ENCODE measurements at regions not wholly inside any gene's neighbourhood (a gene's known extent, or its start where the extent isn't known, plus 50 kb on each side); places are given as distances from the start of the nearest gene placed in this dataset.

GRCh38 chr10:33412241-33412640, 77.8 kb upstream of the NRP1 start:
- Histone ChIP-seq H3K4me3 (no peak overlapping the region), H3K36me3 (no peaks in the 10 kb centered on the region), H3K27ac (peak overlapping the region in 3 of 5 donors; percentile 15 to 43 (median 19)), H3K27me3 (no peaks in the 10 kb centered on the region), H3K4me1 (peaks cover 0 to 9% (median 0%) of the 10 kb centered on the region in 4 donors), H3K9me3 (no peaks in the 10 kb centered on the region)
- WGBS, 5 donors: 59 to 77% (median 63%) methylated on average over 1 of the region's 1 CpG
- TF ChIP-seq POLR2A (IDR thresholded peaks at IDR 0.05): no peak
- TF ChIP-seq EP300 (IDR thresholded peaks at IDR 0.05): no peak
- no peak for TF ChIP-seq POLR2AphosphoS5 (IDR thresholded peaks at IDR 0.05)
- no peak for TF ChIP-seq CTCF (IDR thresholded peaks at IDR 0.05)
- no peak for DNase-seq
- intact Hi-C loops (cut with DNase I; ENCODE audit: low total_unique reads): no loop called here

GRCh38 chr10:33410860-33411234, 76.4 kb upstream of the NRP1 start:
- intact Hi-C loops (cut with DNase I; ENCODE audit: low total_unique reads): no loop called here
- Histone ChIP-seq H3K27ac (no peak overlapping the region), H3K4me1 (peaks cover 0 to 9% (median 0%) of the 10 kb centered on the region in 4 donors), H3K36me3 (no peaks in the 10 kb centered on the region), H3K9me3 (no peaks in the 10 kb centered on the region), H3K4me3 (no peak overlapping the region), H3K27me3 (no peaks in the 10 kb centered on the region)
- no peak for DNase-seq
- TF ChIP-seq EP300 (IDR thresholded peaks at IDR 0.05) (no peak), CTCF (IDR thresholded peaks at IDR 0.05) (no peak), POLR2AphosphoS5 (IDR thresholded peaks at IDR 0.05) (no peak), POLR2A (IDR thresholded peaks at IDR 0.05) (no peak)
- WGBS, 5 donors: 92 to 98% (median 94%) methylated on average over 4 of the region's 4 CpGs

GRCh38 chr10:33410096-33410859, 75.8 kb upstream of the NRP1 start:
- no peaks in the 10 kb centered on the region for H3K27me3 ChIP-seq
- no peak for DNase-seq
- H3K4me1 ChIP-seq: peaks cover 0 to 9% (median 0%) of the 10 kb centered on the region in 4 donors
- H3K36me3 ChIP-seq: no peaks in the 10 kb centered on the region
- no peaks in the 10 kb centered on the region for H3K9me3 ChIP-seq
- intact Hi-C loops (cut with DNase I; ENCODE audit: low total_unique reads): no loop called here
- no peak overlapping the region for H3K4me3 ChIP-seq
- WGBS, 5 donors: 77 to 91% (median 89%) methylated on average over 10 of the region's 10 CpGs
- H3K27ac ChIP-seq: no peak overlapping the region
- TF ChIP-seq CTCF (IDR thresholded peaks at IDR 0.05) (no peak), EP300 (IDR thresholded peaks at IDR 0.05) (no peak), POLR2AphosphoS5 (IDR thresholded peaks at IDR 0.05) (no peak), POLR2A (IDR thresholded peaks at IDR 0.05) (no peak)

- no peaks in the 10 kb centered on the region for H3K27me3 ChIP-seq
- DNase-seq: no peak
- no peak overlapping the region for H3K4me3 ChIP-seq
- no peaks in the 10 kb centered on the region for H3K4me1 ChIP-seq
- TF ChIP-seq POLR2AphosphoS5 (IDR thresholded peaks at IDR 0.05): no peak
- TF ChIP-seq EP300 (IDR thresholded peaks at IDR 0.05): no peak
- TF ChIP-seq CTCF (IDR thresholded peaks at IDR 0.05): no peak
- TF ChIP-seq POLR2A (IDR thresholded peaks at IDR 0.05): no peak
- WGBS, 5 donors: 78 to 85% (median 82%) methylated on average over 2 of the region's 2 CpGs
- no peak overlapping the region for H3K27ac ChIP-seq
- H3K9me3 ChIP-seq: no peaks in the 10 kb centered on the region
- no peaks in the 10 kb centered on the region for H3K36me3 ChIP-seq
- intact Hi-C loops (cut with DNase I; ENCODE audit: low total_unique reads): no loop called here
These were observed 72.1 kb upstream of the NRP1 start for GRCh38 chr10:33406596-33406995.

All from stomach (tissue), 8 donors.